ENCODE measurements at regions not wholly inside any gene's neighbourhood (a gene's known extent, or its start where the extent isn't known, plus 50 kb on each side); places are given as distances from the start of the nearest gene placed in this dataset.

DNA sequence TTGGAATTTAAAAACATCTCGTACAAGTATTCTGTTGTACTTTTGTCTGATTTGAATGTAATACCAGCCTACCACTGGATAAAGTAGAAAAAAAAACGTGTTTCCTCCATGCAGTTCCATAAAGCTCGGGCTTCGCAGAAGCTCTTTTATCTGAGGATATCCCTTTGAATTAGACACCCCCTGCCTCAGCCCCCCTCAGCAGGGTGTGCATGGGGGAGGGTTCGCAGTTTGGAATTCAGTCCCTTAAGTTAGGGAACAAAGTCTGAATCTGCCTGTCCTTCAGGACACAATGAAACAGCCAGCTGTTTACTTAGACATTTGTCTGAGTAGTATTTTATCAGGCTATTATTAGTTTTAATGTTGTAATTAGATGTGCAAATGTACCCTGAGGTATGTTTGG, 234.0 kb upstream of the CAND1 start:
- WGBS, 2 donors = 54 to 59% methylated on average over 5 of the region's 5 CpGs

GRCh38 chr12:67038486-67038885, 230.7 kb upstream of the CAND1 start:
- intact Hi-C loops (cut with DNase I) = no loop called here
- WGBS, 2 donors = 77 to 92% methylated on average over 2 of the region's 2 CpGs

More for the DNA sequence above, 234.0 kb upstream of the CAND1 start:
- ATAC-seq (ENCODE audit: low FRiP score) (no peak), DNase-seq (no peak)
- H3K4me3 ChIP-seq (ENCODE audit: low read length in 2 of 2) = no peak overlapping the region
- H3K27me3 ChIP-seq (ENCODE audit: control insufficient read depth in 1 of 2, insufficient read depth in 2 of 2, low read length in 1 of 2) = no peaks in the 10 kb centered on the region
- H3K4me1 ChIP-seq (ENCODE audit: control insufficient read depth in 1 of 2, insufficient read depth in 2 of 2, low read length in 2 of 2) = no peaks in the 10 kb centered on the region
- no peak overlapping the region for H3K27ac ChIP-seq (ENCODE audit: low read depth in 1 of 2, low read length in 2 of 2)
- intact Hi-C loops (cut with DNase I) = no loop called here
- no peaks in the 10 kb centered on the region for H3K9me3 ChIP-seq (ENCODE audit: control insufficient read depth, low read length)
- no peaks in the 10 kb centered on the region for H3K36me3 ChIP-seq (ENCODE audit: control insufficient read depth in 1 of 2, insufficient read depth in 2 of 2, low read length in 1 of 2)

DNA sequence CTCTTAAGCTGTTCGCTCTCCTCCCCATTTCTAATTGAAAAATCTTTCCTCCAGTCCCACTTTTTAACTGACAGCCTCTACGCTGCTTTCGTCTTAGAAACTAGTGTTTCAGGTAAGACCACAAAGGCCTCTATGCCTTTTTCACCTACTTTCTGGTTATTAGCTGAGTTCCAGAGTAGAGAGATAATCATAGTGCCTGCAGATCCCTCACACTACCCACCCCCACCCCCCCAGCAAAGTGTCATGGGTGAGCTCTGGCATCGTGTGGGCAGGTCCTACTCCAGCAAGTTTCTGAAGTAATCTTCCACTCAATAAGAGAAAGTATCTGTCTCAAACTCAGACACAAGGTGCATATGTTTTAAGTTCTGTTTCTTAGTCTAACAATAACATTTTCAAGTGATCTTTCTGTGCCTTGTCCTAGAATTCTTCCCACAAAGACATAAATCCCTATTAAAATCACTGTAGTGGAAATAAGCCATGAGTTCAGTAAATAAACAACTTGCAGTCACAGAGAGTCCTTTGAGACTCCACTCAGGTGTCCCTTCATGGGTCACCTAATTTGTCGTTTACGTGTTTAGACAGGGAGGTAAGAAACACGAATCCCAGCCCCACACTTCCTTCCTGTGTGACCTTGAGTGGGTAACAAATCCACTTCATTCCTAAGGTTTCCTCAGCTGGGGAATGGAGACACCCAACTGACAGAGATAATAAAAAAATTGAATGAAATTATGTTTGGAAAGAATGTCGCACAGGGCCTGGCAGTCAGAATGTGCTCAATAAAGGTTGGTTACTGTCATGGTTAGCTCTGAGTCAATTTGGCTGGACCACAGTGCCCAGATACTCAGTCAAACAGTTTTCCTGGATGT, 228.9 kb upstream of the CAND1 start:
- no peaks in the 10 kb centered on the region for H3K27me3 ChIP-seq (ENCODE audit: control insufficient read depth in 1 of 2, insufficient read depth in 2 of 2, low read length in 1 of 2)
- H3K4me1 ChIP-seq (ENCODE audit: control insufficient read depth in 1 of 2, insufficient read depth in 2 of 2, low read length in 2 of 2) = no peaks in the 10 kb centered on the region
- intact Hi-C loops (cut with DNase I) = no loop called here
- ATAC-seq (ENCODE audit: low FRiP score) (no peak), DNase-seq (no peak)
- H3K4me3 ChIP-seq (ENCODE audit: low read length in 2 of 2) = no peak overlapping the region
- no peaks in the 10 kb centered on the region for H3K9me3 ChIP-seq (ENCODE audit: control insufficient read depth, low read length)
- no peaks in the 10 kb centered on the region for H3K36me3 ChIP-seq (ENCODE audit: control insufficient read depth in 1 of 2, insufficient read depth in 2 of 2, low read length in 1 of 2)
- no peak overlapping the region for H3K27ac ChIP-seq (ENCODE audit: low read depth in 1 of 2, low read length in 2 of 2)
- WGBS, 2 donors = 70 to 72% methylated on average over 8 of the region's 8 CpGs

More at GRCh38 chr12:67038486-67038885, 230.7 kb upstream of the CAND1 start:
- DNase-seq = no peak
- H3K4me1 ChIP-seq (ENCODE audit: control insufficient read depth in 1 of 2, insufficient read depth in 2 of 2, low read length in 2 of 2) = no peaks in the 10 kb centered on the region
- H3K9me3 ChIP-seq (ENCODE audit: control insufficient read depth, low read length) = no peaks in the 10 kb centered on the region
- ATAC-seq (ENCODE audit: low FRiP score) = no peak
- H3K27me3 ChIP-seq (ENCODE audit: control insufficient read depth in 1 of 2, insufficient read depth in 2 of 2, low read length in 1 of 2) = no peaks in the 10 kb centered on the region
- no peak overlapping the region for H3K4me3 ChIP-seq (ENCODE audit: low read length in 2 of 2)
- H3K27ac ChIP-seq (ENCODE audit: low read depth in 1 of 2, low read length in 2 of 2) = no peak overlapping the region
- H3K36me3 ChIP-seq (ENCODE audit: control insufficient read depth in 1 of 2, insufficient read depth in 2 of 2, low read length in 1 of 2) = no peaks in the 10 kb centered on the region

DNA sequence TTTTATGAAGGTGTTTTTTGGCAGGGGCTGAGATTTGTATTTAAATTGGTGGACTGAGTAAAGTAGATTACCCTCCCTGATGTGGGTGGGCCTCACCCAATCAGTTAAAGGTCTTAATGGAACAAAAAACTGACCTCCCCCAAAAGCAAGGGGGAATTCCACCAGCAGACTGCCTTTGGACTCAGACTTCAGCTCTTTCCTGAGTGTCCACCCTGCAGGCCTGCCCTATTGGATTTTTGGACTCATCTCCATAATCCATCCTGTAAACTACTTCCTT, 228.4 kb upstream of the CAND1 start:
- DNase-seq (no peak), ATAC-seq (ENCODE audit: low FRiP score) (no peak)
- no peaks in the 10 kb centered on the region for H3K4me1 ChIP-seq (ENCODE audit: control insufficient read depth in 1 of 2, insufficient read depth in 2 of 2, low read length in 2 of 2)
- no peaks in the 10 kb centered on the region for H3K27me3 ChIP-seq (ENCODE audit: control insufficient read depth in 1 of 2, insufficient read depth in 2 of 2, low read length in 1 of 2)
- H3K27ac ChIP-seq (ENCODE audit: low read depth in 1 of 2, low read length in 2 of 2) = no peak overlapping the region
- no peak overlapping the region for H3K4me3 ChIP-seq (ENCODE audit: low read length in 2 of 2)
- H3K36me3 ChIP-seq (ENCODE audit: control insufficient read depth in 1 of 2, insufficient read depth in 2 of 2, low read length in 1 of 2) = no peaks in the 10 kb centered on the region
- intact Hi-C loops (cut with DNase I) = no loop called here
- no peaks in the 10 kb centered on the region for H3K9me3 ChIP-seq (ENCODE audit: control insufficient read depth, low read length)

GRCh38 chr12:67042697-67043131, 226.4 kb upstream of the CAND1 start:
- Histone ChIP-seq H3K4me1 (ENCODE audit: control insufficient read depth in 1 of 2, insufficient read depth in 2 of 2, low read length in 2 of 2) (no peaks in the 10 kb centered on the region), H3K27me3 (ENCODE audit: control insufficient read depth in 1 of 2, insufficient read depth in 2 of 2, low read length in 1 of 2) (no peaks in the 10 kb centered on the region), H3K4me3 (ENCODE audit: low read length in 2 of 2) (no peak overlapping the region), H3K36me3 (ENCODE audit: control insufficient read depth in 1 of 2, insufficient read depth in 2 of 2, low read length in 1 of 2) (no peaks in the 10 kb centered on the region), H3K9me3 (ENCODE audit: control insufficient read depth, low read length) (no peaks in the 10 kb centered on the region), H3K27ac (ENCODE audit: low read depth in 1 of 2, low read length in 2 of 2) (no peak overlapping the region)
- DNase-seq (no peak), ATAC-seq (ENCODE audit: low FRiP score) (no peak)
- intact Hi-C loops (cut with DNase I) = no loop called here
- WGBS, 2 donors = 91 to 98% methylated on average over 2 of the region's 2 CpGs

GRCh38 chr12:67043771-67044170, 225.4 kb upstream of the CAND1 start:
- no peaks in the 10 kb centered on the region for H3K9me3 ChIP-seq (ENCODE audit: control insufficient read depth, low read length)
- ATAC-seq (ENCODE audit: low FRiP score) (no peak), DNase-seq (no peak)
- intact Hi-C loops (cut with DNase I) = no loop called here
- no peak overlapping the region for H3K4me3 ChIP-seq (ENCODE audit: low read length in 2 of 2)
- no peak overlapping the region for H3K27ac ChIP-seq (ENCODE audit: low read depth in 1 of 2, low read length in 2 of 2)
- H3K36me3 ChIP-seq (ENCODE audit: control insufficient read depth in 1 of 2, insufficient read depth in 2 of 2, low read length in 1 of 2) = no peaks in the 10 kb centered on the region
- H3K27me3 ChIP-seq (ENCODE audit: control insufficient read depth in 1 of 2, insufficient read depth in 2 of 2, low read length in 1 of 2) = no peaks in the 10 kb centered on the region
- no peaks in the 10 kb centered on the region for H3K4me1 ChIP-seq (ENCODE audit: control insufficient read depth in 1 of 2, insufficient read depth in 2 of 2, low read length in 2 of 2)
- WGBS, 2 donors = 37 to 44% methylated on average over 1 of the region's 1 CpG

DNA sequence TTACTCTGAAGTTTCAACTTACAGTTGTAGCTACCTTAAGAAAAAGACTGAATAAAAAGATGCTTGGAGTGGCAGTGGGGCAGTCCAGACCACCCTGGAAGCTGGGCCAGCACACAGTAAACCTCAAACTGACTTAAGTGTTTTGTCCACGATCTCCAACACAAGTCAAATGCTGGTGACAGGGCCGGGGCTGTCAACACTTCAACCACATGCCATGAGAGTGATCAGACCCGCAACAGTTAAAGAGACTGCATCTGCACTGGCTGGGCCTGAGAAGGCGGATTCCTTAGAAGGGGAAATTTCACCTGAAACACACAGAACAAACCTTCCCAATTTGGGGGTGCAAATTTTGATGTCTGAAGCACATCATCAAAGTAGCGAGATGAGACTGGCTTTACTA, 223.5 kb upstream of the CAND1 start:
- H3K27me3 ChIP-seq (ENCODE audit: control insufficient read depth in 1 of 2, insufficient read depth in 2 of 2, low read length in 1 of 2) = no peaks in the 10 kb centered on the region
- no peak overlapping the region for H3K27ac ChIP-seq (ENCODE audit: low read depth in 1 of 2, low read length in 2 of 2)
- H3K4me1 ChIP-seq (ENCODE audit: control insufficient read depth in 1 of 2, insufficient read depth in 2 of 2, low read length in 2 of 2) = no peaks in the 10 kb centered on the region
- DNase-seq (no peak), ATAC-seq (ENCODE audit: low FRiP score) (no peak)
- no peaks in the 10 kb centered on the region for H3K9me3 ChIP-seq (ENCODE audit: control insufficient read depth, low read length)
- WGBS, 2 donors = 79 to 84% methylated on average over 5 of the region's 5 CpGs
- intact Hi-C loops (cut with DNase I) = no loop called here
- no peaks in the 10 kb centered on the region for H3K36me3 ChIP-seq (ENCODE audit: control insufficient read depth in 1 of 2, insufficient read depth in 2 of 2, low read length in 1 of 2)
- no peak overlapping the region for H3K4me3 ChIP-seq (ENCODE audit: low read length in 2 of 2)

- H3K4me3 ChIP-seq (ENCODE audit: low read length in 2 of 2) = no peak overlapping the region
- no peaks in the 10 kb centered on the region for H3K9me3 ChIP-seq (ENCODE audit: control insufficient read depth, low read length)
- no peaks in the 10 kb centered on the region for H3K27me3 ChIP-seq (ENCODE audit: control insufficient read depth in 1 of 2, insufficient read depth in 2 of 2, low read length in 1 of 2)
- DNase-seq (no peak), ATAC-seq (ENCODE audit: low FRiP score) (no peak)
- WGBS, 2 donors = 76 to 79% methylated on average over 4 of the region's 4 CpGs
- H3K27ac ChIP-seq (ENCODE audit: low read depth in 1 of 2, low read length in 2 of 2) = no peak overlapping the region
- no peaks in the 10 kb centered on the region for H3K4me1 ChIP-seq (ENCODE audit: control insufficient read depth in 1 of 2, insufficient read depth in 2 of 2, low read length in 2 of 2)
- H3K36me3 ChIP-seq (ENCODE audit: control insufficient read depth in 1 of 2, insufficient read depth in 2 of 2, low read length in 1 of 2) = no peaks in the 10 kb centered on the region
- intact Hi-C loops (cut with DNase I) = no loop called here
Measured at GRCh38 chr12:67046062-67046461, 223.1 kb upstream of the CAND1 start.

DNA sequence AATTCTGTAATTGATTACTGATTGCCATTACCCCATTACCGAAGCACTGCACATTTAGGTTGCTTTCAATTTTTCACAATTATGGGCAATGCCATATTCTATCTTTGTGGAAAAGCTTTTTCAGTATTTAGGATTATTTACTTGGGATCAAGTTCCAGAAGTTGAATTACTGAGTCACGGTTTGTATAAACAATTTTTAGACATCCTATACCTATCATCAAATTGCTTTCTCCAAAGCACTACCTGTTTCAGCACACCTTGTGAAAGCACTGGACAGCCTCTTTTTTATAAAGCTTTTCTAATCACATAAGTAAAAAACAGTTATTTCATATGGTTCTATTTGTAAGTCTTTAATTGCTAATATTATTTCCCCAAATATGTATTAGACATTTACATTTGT, 221.5 kb upstream of the CAND1 start:
- Histone ChIP-seq H3K9me3 (ENCODE audit: control insufficient read depth, low read length) (peaks cover 1% of the 10 kb centered on the region), H3K27me3 (ENCODE audit: control insufficient read depth in 1 of 2, insufficient read depth in 2 of 2, low read length in 1 of 2) (no peaks in the 10 kb centered on the region), H3K4me1 (ENCODE audit: control insufficient read depth in 1 of 2, insufficient read depth in 2 of 2, low read length in 2 of 2) (no peaks in the 10 kb centered on the region), H3K4me3 (ENCODE audit: low read length in 2 of 2) (no peak overlapping the region), H3K27ac (ENCODE audit: low read depth in 1 of 2, low read length in 2 of 2) (no peak overlapping the region), H3K36me3 (ENCODE audit: control insufficient read depth in 1 of 2, insufficient read depth in 2 of 2, low read length in 1 of 2) (no peaks in the 10 kb centered on the region)
- WGBS, 2 donors = 73 to 74% methylated on average over 2 of the region's 2 CpGs
- intact Hi-C loops (cut with DNase I) = no loop called here
- no peak for DNase-seq
- no peak for ATAC-seq (ENCODE audit: low FRiP score)
